OCI-LY1 (cell line): ENCODE measurements at regions not wholly inside any gene's neighbourhood (a gene's known extent, or its start where the extent isn't known, plus 50 kb on each side); places are given as distances from the start of the nearest gene placed in this dataset.

ENCODE experiments used
- EZH2 ChIP-seq: fragments of 200-600 bp; sonication (generic), shearing (Covaris generic); IDR thresholded peaks from 2 replicates; pipeline ENCODE4 v1.8.0; 2017; ENCODE audit warnings: borderline replicate concordance, mixed run types, mild to moderate bottlenecking, antibody characterized with exemption, low read length, moderate library complexity, mixed read lengths
- TF ChIP-seq, protein P1 (sequence below): fragments of 200-600 bp; sonication (generic), shearing (Covaris generic); IDR thresholded peaks from 2 replicates; pipeline ENCODE4 v1.5.1; 2017; ENCODE audit warnings: mild to moderate bottlenecking, antibody characterized with exemption, low read length, moderate library complexity, mixed read lengths

DNA sequence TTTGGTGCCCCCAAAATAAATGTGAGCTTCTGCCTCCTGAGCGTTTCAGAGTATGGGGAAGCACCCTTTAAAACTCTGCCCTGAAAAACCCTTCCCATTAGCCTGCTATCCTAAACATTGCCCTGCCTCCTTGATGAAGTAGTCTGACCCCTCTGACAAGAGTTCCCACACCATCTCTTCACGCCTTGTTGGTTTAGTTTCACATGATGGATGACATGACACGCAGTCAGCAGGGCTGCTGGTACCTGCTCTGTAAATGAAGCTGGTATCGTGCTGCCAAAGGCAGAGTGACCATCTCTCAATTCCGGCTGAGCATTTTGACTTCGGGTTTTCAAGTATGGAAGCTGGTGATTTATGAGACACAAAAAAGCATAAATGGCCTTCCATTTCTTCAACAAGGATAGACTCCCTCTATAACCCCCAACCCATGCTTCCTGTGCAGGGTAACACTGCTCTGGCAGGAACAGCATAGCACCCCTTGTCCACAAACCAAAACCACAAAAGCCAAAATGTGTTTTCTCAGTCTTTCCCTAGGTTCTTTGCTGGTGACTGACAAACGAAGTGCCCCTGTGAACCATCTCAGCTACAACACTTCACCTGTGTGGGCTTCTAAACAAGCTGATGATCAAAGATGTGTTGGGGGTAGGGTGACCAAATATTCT lies 444.6 kb downstream of the NUF2 start:
- TF ChIP-seq, protein P1, sequence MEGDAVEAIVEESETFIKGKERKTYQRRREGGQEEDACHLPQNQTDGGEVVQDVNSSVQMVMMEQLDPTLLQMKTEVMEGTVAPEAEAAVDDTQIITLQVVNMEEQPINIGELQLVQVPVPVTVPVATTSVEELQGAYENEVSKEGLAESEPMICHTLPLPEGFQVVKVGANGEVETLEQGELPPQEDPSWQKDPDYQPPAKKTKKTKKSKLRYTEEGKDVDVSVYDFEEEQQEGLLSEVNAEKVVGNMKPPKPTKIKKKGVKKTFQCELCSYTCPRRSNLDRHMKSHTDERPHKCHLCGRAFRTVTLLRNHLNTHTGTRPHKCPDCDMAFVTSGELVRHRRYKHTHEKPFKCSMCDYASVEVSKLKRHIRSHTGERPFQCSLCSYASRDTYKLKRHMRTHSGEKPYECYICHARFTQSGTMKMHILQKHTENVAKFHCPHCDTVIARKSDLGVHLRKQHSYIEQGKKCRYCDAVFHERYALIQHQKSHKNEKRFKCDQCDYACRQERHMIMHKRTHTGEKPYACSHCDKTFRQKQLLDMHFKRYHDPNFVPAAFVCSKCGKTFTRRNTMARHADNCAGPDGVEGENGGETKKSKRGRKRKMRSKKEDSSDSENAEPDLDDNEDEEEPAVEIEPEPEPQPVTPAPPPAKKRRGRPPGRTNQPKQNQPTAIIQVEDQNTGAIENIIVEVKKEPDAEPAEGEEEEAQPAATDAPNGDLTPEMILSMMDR, result no peak
- no peak for TF ChIP-seq EZH2
